Stimulated activated naive CD8-positive, alpha-beta T cell treated with anti-CD3 and anti-CD28 coated beads, Interleukin-15, Interleukin-2, amounts not matched to agents 100 U/mL and 50 U/mL, for 24 hours (primary cell): ENCODE measurements at regions not wholly inside any gene's neighbourhood (a gene's known extent, or its start where the extent isn't known, plus 50 kb on each side); places are given as distances from the start of the nearest gene placed in this dataset.

Source experiments
- ATAC-seq: fragments of 150-1000 bp; cut with Tn5 transposase; one replicate; pipeline ENCODE4 v1.10.0; 2021
- DNase-seq: peaks from one replicate; pipeline ENCODE4 v3.0.0; 2021

DNA sequence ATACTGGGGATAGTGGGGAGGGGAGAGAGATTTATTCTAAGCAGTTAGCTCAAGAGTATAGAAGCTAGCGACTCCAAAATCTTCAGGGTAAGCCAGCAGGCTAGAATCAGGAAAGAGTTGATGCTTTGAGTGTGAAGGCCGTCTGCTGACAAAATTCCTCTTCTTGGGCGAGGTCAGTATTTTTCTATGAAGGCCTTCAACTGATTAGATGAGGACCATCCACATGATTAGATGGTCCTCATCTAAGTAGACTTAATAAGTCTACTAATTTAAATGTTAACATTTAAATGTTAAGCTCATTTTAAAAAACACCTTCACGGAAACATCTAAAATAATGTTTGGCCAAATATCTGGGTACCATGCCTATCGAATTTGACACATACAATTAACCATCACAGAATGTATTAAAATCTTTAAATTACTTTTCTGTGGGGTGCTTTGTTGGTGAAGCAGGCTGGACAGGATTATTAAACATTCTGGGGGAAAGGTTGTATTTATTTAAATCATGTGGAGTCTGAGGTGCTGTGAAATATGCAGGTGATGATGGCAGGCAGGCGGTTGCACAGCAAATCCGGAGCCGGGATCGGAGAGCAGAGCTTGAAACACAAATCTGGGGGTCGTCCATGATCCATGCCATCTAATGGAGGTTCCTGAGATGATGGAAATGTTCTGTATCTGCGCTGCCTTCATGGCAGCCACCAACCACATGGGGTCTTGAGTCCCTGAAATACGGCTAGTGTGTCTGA, 49.8 kb upstream of the ADORA2B start:
- ATAC-seq (no peak), DNase-seq (no peak)
